Panc1 (cell line): ENCODE measurements at regions not wholly inside any gene's neighbourhood (a gene's known extent, or its start where the extent isn't known, plus 50 kb on each side); places are given as distances from the start of the nearest gene placed in this dataset.
"Not testable (repeated sequence)": the region's sequence is repeated elsewhere in the genome, so short reads cannot be mapped to it uniquely, and the experiment has no call there.

ENCODE experiments used
- ATAC-seq: fragments of 200-7000 bp; cut with Tn5 transposase; 2 replicates; pipeline ENCODE4 v1.9.1; 2020; ENCODE audit warnings: mild to moderate bottlenecking, moderate library complexity
- BruUV-seq: library from RNA; stranded (reverse); fragments of 400-500 nt; replicated peaks from 2 replicates; lab custom pipeline; 2021; lab: Mats Ljungman, UMichigan
- CTCF ChIA-PET: fragments of 300-600 bp; sonication (Branson Sonifier 250); formaldehyde crosslinking; loops from one replicate; lab custom pipeline; 2022; ENCODE audit warnings: antibody characterized with exemption; lab: Charles Lee
- POLR2A ChIA-PET: fragments of 300-600 bp; sonication (Branson Sonifier 250); formaldehyde crosslinking; loops from one replicate; lab custom pipeline; 2022; ENCODE audit warnings: antibody characterized with exemption; lab: Charles Lee
- DNase-seq: peaks from one replicate; pipeline ENCODE4 v3.0.0-alpha.2; 2010; ENCODE audit warnings: low read depth, low spot score
- H3K27ac ChIP-seq: 2 replicates; pipeline ENCODE4 v1.5.1; 2011; ENCODE audit warnings: mild to moderate bottlenecking, low read length, inconsistent platforms
- H3K27me3 ChIP-seq: fragments of 200-500 bp; sonication (Bioruptor generic); 2 replicates; pipeline ENCODE4 v1.6.0; 2014; ENCODE audit warnings: low read length, inconsistent platforms; ENCODE audit not compliant: control insufficient read depth, insufficient read depth
- H3K36me3 ChIP-seq: fragments of 200-500 bp; sonication (Bioruptor generic); 2 replicates; pipeline ENCODE4 v1.5.1; 2014; ENCODE audit warnings: inconsistent platforms, mild to moderate bottlenecking, low read length, moderate library complexity; ENCODE audit not compliant: control insufficient read depth, insufficient read depth
- H3K4me1 ChIP-seq: 2 replicates; pipeline ENCODE4 v1.5.1; 2011; ENCODE audit warnings: inconsistent platforms, mild to moderate bottlenecking, low read length, moderate library complexity; ENCODE audit not compliant: control insufficient read depth, insufficient read depth
- H3K4me3 ChIP-seq, 2 experiments: 2 replicates each; pipeline ENCODE4 v1.5.1; 2011 to 2012; ENCODE audit warnings: low read depth in 2 of 2, low read length in 2 of 2, mild to moderate bottlenecking in 2 of 2, inconsistent platforms in 1 of 2, moderate library complexity in 1 of 2
- H3K9me3 ChIP-seq: fragments of 200-500 bp; sonication (Bioruptor generic); 2 replicates; pipeline ENCODE4 v1.5.1; 2014; ENCODE audit warnings: low read depth, mild to moderate bottlenecking, inconsistent platforms, low read length, moderate library complexity; ENCODE audit not compliant: control insufficient read depth, insufficient read depth
- POLR2AphosphoS5 ChIP-seq: IDR thresholded peaks from 2 replicates; pipeline ENCODE4 v1.6.1; 2012; ENCODE audit warnings: mild to moderate bottlenecking, low read depth, low read length, moderate library complexity
- SIN3A ChIP-seq: IDR thresholded peaks from 2 replicates; pipeline ENCODE4 v1.6.1; 2012; ENCODE audit warnings: low read depth, mild to moderate bottlenecking, low read length, moderate library complexity, borderline replicate concordance; ENCODE audit not compliant: insufficient read depth
- TCF7L2 ChIP-seq: IDR thresholded peaks from 2 replicates; pipeline ENCODE4 v1.6.1; 2011; ENCODE audit warnings: mild to moderate bottlenecking, low read depth, low read length, inconsistent platforms
- in situ Hi-C: cut with HindIII; loops from 2 replicates; pipeline ENCODE4 v1.10.0; 2016; ENCODE audit warnings: low sequenced_read_pairs, low pct_unique_long_range_greater_than_20kb
- intact Hi-C: fragments of 100-400 bp; cut with micrococcal nuclease; formaldehyde crosslinking; loops from one replicate; pipeline ENCODE4 v1.10.0; 2022; ENCODE audit not compliant: unreplicated experiment
- TF ChIP-seq, protein P1 (sequence below), 2 experiments: IDR thresholded peaks; 2 replicates each; pipeline ENCODE4 v1.6.1; 2011 to 2012; ENCODE audit warnings: low read depth in 2 of 2, control low read depth in 1 of 2, low read length in 1 of 2, mild to moderate bottlenecking in 1 of 2, moderate library complexity in 1 of 2; ENCODE audit not compliant: insufficient read depth in 1 of 2
- TF ChIP-seq, protein P2 (sequence below): fragments of 450-650 bp; IDR thresholded peaks from 2 replicates; pipeline ENCODE4 v1.5.1; 2017; ENCODE audit warnings: mild to moderate bottlenecking

- Histone ChIP-seq H3K36me3 (no peaks in the 10 kb centered on the region), H3K9me3 (no peaks in the 10 kb centered on the region), H3K4me1 (no peaks in the 10 kb centered on the region), H3K27me3 (no peaks in the 10 kb centered on the region), H3K4me3 (no peak overlapping the region), H3K27ac (no peak overlapping the region)
- ATAC-seq (no peak), DNase-seq (no peak)
- POLR2A ChIA-PET, result no interaction called here
- TF ChIP-seq TCF7L2, result no peak
- no peak for TF ChIP-seq SIN3A
- no peak for TF ChIP-seq POLR2AphosphoS5
- TF ChIP-seq, protein P1, sequence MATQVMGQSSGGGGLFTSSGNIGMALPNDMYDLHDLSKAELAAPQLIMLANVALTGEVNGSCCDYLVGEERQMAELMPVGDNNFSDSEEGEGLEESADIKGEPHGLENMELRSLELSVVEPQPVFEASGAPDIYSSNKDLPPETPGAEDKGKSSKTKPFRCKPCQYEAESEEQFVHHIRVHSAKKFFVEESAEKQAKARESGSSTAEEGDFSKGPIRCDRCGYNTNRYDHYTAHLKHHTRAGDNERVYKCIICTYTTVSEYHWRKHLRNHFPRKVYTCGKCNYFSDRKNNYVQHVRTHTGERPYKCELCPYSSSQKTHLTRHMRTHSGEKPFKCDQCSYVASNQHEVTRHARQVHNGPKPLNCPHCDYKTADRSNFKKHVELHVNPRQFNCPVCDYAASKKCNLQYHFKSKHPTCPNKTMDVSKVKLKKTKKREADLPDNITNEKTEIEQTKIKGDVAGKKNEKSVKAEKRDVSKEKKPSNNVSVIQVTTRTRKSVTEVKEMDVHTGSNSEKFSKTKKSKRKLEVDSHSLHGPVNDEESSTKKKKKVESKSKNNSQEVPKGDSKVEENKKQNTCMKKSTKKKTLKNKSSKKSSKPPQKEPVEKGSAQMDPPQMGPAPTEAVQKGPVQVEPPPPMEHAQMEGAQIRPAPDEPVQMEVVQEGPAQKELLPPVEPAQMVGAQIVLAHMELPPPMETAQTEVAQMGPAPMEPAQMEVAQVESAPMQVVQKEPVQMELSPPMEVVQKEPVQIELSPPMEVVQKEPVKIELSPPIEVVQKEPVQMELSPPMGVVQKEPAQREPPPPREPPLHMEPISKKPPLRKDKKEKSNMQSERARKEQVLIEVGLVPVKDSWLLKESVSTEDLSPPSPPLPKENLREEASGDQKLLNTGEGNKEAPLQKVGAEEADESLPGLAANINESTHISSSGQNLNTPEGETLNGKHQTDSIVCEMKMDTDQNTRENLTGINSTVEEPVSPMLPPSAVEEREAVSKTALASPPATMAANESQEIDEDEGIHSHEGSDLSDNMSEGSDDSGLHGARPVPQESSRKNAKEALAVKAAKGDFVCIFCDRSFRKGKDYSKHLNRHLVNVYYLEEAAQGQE (IDR thresholded peaks at IDR 0.05; ENCODE audit: insufficient read depth in 1 of 2, low read depth in 2 of 2, low read length in 1 of 2), result no peak
- TF ChIP-seq, protein P2, sequence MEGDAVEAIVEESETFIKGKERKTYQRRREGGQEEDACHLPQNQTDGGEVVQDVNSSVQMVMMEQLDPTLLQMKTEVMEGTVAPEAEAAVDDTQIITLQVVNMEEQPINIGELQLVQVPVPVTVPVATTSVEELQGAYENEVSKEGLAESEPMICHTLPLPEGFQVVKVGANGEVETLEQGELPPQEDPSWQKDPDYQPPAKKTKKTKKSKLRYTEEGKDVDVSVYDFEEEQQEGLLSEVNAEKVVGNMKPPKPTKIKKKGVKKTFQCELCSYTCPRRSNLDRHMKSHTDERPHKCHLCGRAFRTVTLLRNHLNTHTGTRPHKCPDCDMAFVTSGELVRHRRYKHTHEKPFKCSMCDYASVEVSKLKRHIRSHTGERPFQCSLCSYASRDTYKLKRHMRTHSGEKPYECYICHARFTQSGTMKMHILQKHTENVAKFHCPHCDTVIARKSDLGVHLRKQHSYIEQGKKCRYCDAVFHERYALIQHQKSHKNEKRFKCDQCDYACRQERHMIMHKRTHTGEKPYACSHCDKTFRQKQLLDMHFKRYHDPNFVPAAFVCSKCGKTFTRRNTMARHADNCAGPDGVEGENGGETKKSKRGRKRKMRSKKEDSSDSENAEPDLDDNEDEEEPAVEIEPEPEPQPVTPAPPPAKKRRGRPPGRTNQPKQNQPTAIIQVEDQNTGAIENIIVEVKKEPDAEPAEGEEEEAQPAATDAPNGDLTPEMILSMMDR, result no peak
- CTCF ChIA-PET, result no interaction called here
- intact Hi-C loops (no loop called here), in situ Hi-C loops (no loop called here)
- no TSS peak for BruUV-seq
Observed at GRCh38 chr12:105681341-105681740, 350.9 kb downstream of the C12orf75 start.

DNA sequence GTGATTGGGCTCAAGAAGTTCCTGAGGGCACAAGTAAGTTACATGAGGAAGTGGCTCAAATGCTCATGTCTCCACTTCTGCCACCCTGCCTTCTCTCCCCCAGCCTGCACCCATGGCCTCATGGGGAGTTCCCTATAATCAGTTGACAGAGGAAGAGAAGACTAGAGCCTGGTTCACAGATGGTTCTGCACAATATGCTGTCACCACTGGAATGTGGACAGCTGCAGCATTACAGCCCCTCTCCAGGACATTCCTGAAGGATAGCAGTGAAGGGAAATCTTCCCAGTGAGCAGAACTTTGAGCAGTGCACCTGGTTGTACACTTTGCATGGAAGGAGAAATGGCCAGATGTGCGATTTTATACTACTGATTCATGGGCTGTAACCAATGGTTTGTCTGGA is 352.3 kb downstream of the C12orf75 start:
- H3K27ac ChIP-seq, CTCF ChIA-PET, DNase-seq, H3K36me3 ChIP-seq, BruUV-seq, H3K4me3 ChIP-seq, intact Hi-C loops, POLR2A ChIA-PET, in situ Hi-C loops, ATAC-seq, H3K9me3 ChIP-seq, H3K4me1 ChIP-seq, H3K27me3 ChIP-seq: not testable (repeated sequence)

DNA sequence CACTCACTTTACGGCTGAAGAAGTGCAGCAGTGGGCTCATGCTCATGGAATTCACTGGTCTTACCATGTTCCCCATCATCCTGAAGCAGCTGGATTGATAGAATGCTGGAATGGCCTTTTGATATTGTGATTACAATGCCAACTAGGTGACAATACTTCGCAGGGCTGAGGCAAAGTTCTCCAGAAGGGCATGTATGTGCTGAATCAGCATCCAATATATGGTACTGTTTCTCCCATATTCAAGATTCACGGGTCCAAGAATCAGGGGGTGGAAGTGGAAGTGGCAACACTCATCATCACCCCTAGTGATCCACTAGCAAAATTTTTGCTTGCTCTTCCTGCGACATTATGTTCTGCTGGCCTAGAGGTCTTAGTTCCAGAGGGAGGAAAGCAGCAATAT is 353.3 kb downstream of the C12orf75 start:
- H3K9me3 ChIP-seq, H3K27ac ChIP-seq, H3K4me3 ChIP-seq, H3K4me1 ChIP-seq, ATAC-seq, in situ Hi-C loops, POLR2A ChIA-PET, BruUV-seq, H3K36me3 ChIP-seq, DNase-seq, H3K27me3 ChIP-seq, intact Hi-C loops, CTCF ChIA-PET: not testable (repeated sequence)
